Spleen (tissue), 11 donors: ENCODE measurements at regions not wholly inside any gene's neighbourhood (a gene's known extent, or its start where the extent isn't known, plus 50 kb on each side); places are given as distances from the start of the nearest gene placed in this dataset.

Experiments
- DNase-seq: peaks from one replicate; pipeline ENCODE4 v3.0.0-alpha.2; 2020
- H3K27ac ChIP-seq, 8 donors: fragments of 200-600 bp; sonication (generic) in 7 of 8; 1 replicate in 4 of 8; 2 replicates in 4 of 8; pipeline versions ENCODE4 v1.5.0 to v1.8.0; 2016 to 2021; ENCODE audit warnings: inconsistent platforms in 4 of 8, mild to moderate bottlenecking in 4 of 8, moderate library complexity in 1 of 8
- H3K27me3 ChIP-seq, 7 donors: fragments of 200-600 bp; sonication (generic) in 6 of 7; replicated peaks in 1 of 7; 1 replicate in 4 of 7; 2 replicates in 3 of 7; pipeline versions ENCODE4 v1.5.0 to v1.8.0; 2016 to 2021; ENCODE audit warnings: inconsistent platforms in 3 of 7, mild to moderate bottlenecking in 1 of 7
- H3K36me3 ChIP-seq, 6 donors: fragments of 200-600 bp; sonication (generic) in 5 of 6; 1 replicate in 4 of 6; 2 replicates in 2 of 6; pipeline versions ENCODE4 v1.5.0 to v1.8.0; 2016 to 2021; ENCODE audit warnings: inconsistent platforms in 2 of 6
- H3K4me1 ChIP-seq, 6 donors: fragments of 200-600 bp; sonication (generic) in 5 of 6; 1 replicate in 3 of 6; 2 replicates in 3 of 6; pipeline versions ENCODE4 v1.5.0 to v1.8.0; 2016 to 2021; ENCODE audit warnings: inconsistent platforms in 3 of 6
- H3K4me3 ChIP-seq, 8 donors: fragments of 200-600 bp; sonication (generic) in 7 of 8; 1 replicate in 4 of 8; 2 replicates in 4 of 8; pipeline versions ENCODE4 v1.5.0 to v1.8.0; 2016 to 2021; ENCODE audit warnings: inconsistent platforms in 4 of 8, mild to moderate bottlenecking in 4 of 8, moderate library complexity in 2 of 8
- H3K9me3 ChIP-seq, 8 donors: fragments of 200-600 bp; sonication (generic) in 7 of 8; 1 replicate in 4 of 8; 2 replicates in 4 of 8; pipeline versions ENCODE4 v1.5.0 to v1.8.0; 2016 to 2021; ENCODE audit warnings: inconsistent platforms in 4 of 8
- CTCF ChIP-seq, 11 experiments: fragments of 200-600 bp in 7 of 11; fragments of 450-650 bp in 4 of 11; sonication (generic) in 4 of 11; IDR thresholded peaks in 8 of 11; conservative IDR thresholded peaks in 3 of 11; 1 replicate in 7 of 11; 2 replicates in 4 of 11; pipeline versions ENCODE4 v1.4.0 to v1.8.0; 2016 to 2021; ENCODE audit warnings: antibody characterized with exemption in 11 of 11, inconsistent platforms in 4 of 11, mild to moderate bottlenecking in 1 of 11
- POLR2A ChIP-seq, 3 donors: fragments of 450-650 bp; IDR thresholded peaks; one replicate each; pipeline ENCODE4 v1.5.1; 2017; ENCODE audit warnings: antibody characterized with exemption in 3 of 3, mild to moderate bottlenecking in 1 of 3
- POLR2AphosphoS5 ChIP-seq, 3 donors: sonication (generic); formaldehyde crosslinking; IDR thresholded peaks; one replicate each; pipeline ENCODE4 v1.5.1; 2017; ENCODE audit warnings: antibody characterized with exemption in 3 of 3
- WGBS, 5 donors: extraction: QIAGEN DNeasy Blood & Tissue Kit in 3 of 5; methylation state at CpG; one replicate each; pipeline versions ENCODE4 v1.1.5 to v1.1.7; 2013 to 2018; 5-methylcytosine and 5-hydroxymethylcytosine counted together
- intact Hi-C: fragments of 100-400 bp; cut with DNase I; formaldehyde crosslinking; loops from one replicate; pipeline ENCODE4 v1.15.0; 2023; ENCODE audit warnings: low total_unique reads
- donor health status: healthy with polysubstance abuse.
- donor health status: DM: no; HTN: no; CAD: no; lungs with moderate emphysema.
- donor health status: DM: no; HTN: no; CAD: no.
- donor health status: Bipolar disorder and iron deficiency.
- donor health status: healthy.
- donor health status: DM: no; HTN: no; CAD: no.
- donor health status: DM: yes; HTN: yes; CAD: no.

- DNase-seq: no peak
- intact Hi-C loops: no loop called here
- TF ChIP-seq POLR2A (IDR thresholded peaks at IDR 0.05): no peak
- no peak for TF ChIP-seq POLR2AphosphoS5 (IDR thresholded peaks at IDR 0.05)
- TF ChIP-seq CTCF (IDR thresholded peaks at IDR 0.05 in 8 of 11, conservative IDR thresholded peaks at IDR 0.05 in 3 of 11): no peak
- peaks cover 0 to 4% (median 0%) of the 10 kb centered on the region in 8 donors for H3K9me3 ChIP-seq
- WGBS, 5 donors: 73 to 86% (median 78%) methylated on average over 3 of the region's 3 CpGs
- peaks cover 0 to 16% (median 0%) of the 10 kb centered on the region in 7 donors for H3K27me3 ChIP-seq
- peaks cover 0 to 6% (median 0%) of the 10 kb centered on the region in 6 donors for H3K4me1 ChIP-seq
- no peak overlapping the region for H3K27ac ChIP-seq
- no peaks in the 10 kb centered on the region for H3K36me3 ChIP-seq
- H3K4me3 ChIP-seq: no peak overlapping the region
Observed at GRCh38 chr5:176157656-176158055, 80.6 kb upstream of the SIMC1 start.

- WGBS, 5 donors: 80 to 89% (median 82%) methylated on average over 3 of the region's 3 CpGs
- H3K4me1 ChIP-seq: no peaks in the 10 kb centered on the region
- H3K27ac ChIP-seq: no peak overlapping the region
- intact Hi-C loops: no loop called here
- peaks cover 0 to 14% (median 0%) of the 10 kb centered on the region in 7 donors for H3K27me3 ChIP-seq
- no peak for DNase-seq
- no peaks in the 10 kb centered on the region for H3K36me3 ChIP-seq
- H3K9me3 ChIP-seq: peaks cover 0 to 4% (median 0%) of the 10 kb centered on the region in 8 donors
- H3K4me3 ChIP-seq: no peak overlapping the region
- TF ChIP-seq POLR2AphosphoS5 (IDR thresholded peaks at IDR 0.05) (no peak), CTCF (IDR thresholded peaks at IDR 0.05 in 8 of 11, conservative IDR thresholded peaks at IDR 0.05 in 3 of 11) (no peak), POLR2A (IDR thresholded peaks at IDR 0.05) (no peak)
Observed at GRCh38 chr5:176161431-176161830, 76.8 kb upstream of the SIMC1 start.

- Histone ChIP-seq H3K36me3 (no peaks in the 10 kb centered on the region), H3K27me3 (peaks cover 0 to 15% (median 0%) of the 10 kb centered on the region in 7 donors), H3K27ac (no peak overlapping the region), H3K4me3 (no peak overlapping the region), H3K4me1 (no peaks in the 10 kb centered on the region), H3K9me3 (peaks cover 0 to 4% (median 0%) of the 10 kb centered on the region in 8 donors)
- no peak for TF ChIP-seq POLR2A (IDR thresholded peaks at IDR 0.05)
- TF ChIP-seq CTCF (IDR thresholded peaks at IDR 0.05 in 8 of 11, conservative IDR thresholded peaks at IDR 0.05 in 3 of 11): no peak
- no peak for TF ChIP-seq POLR2AphosphoS5 (IDR thresholded peaks at IDR 0.05)
- WGBS, 5 donors: 72 to 89% (median 85%) methylated on average over 3 of the region's 3 CpGs
- DNase-seq: no peak
- intact Hi-C loops: no loop called here
Observed at GRCh38 chr5:176162198-176162597, 76.0 kb upstream of the SIMC1 start.

- 87 to 92% (median 87%) methylated on average over 4 of the region's 4 CpGs for WGBS, 5 donors
Observed at GRCh38 chr5:176162888-176163287, 75.3 kb upstream of the SIMC1 start.

More at GRCh38 chr5:176162888-176163287, 75.3 kb upstream of the SIMC1 start:
- H3K27ac ChIP-seq: no peak overlapping the region
- DNase-seq: no peak
- H3K4me3 ChIP-seq: no peak overlapping the region
- no peak for TF ChIP-seq POLR2AphosphoS5 (IDR thresholded peaks at IDR 0.05)
- TF ChIP-seq CTCF (IDR thresholded peaks at IDR 0.05 in 8 of 11, conservative IDR thresholded peaks at IDR 0.05 in 3 of 11): no peak
- no peak for TF ChIP-seq POLR2A (IDR thresholded peaks at IDR 0.05)
- no peaks in the 10 kb centered on the region for H3K4me1 ChIP-seq
- H3K36me3 ChIP-seq: no peaks in the 10 kb centered on the region
- H3K9me3 ChIP-seq: peaks cover 0 to 4% (median 0%) of the 10 kb centered on the region in 8 donors
- peaks cover 0 to 17% (median 0%) of the 10 kb centered on the region in 7 donors for H3K27me3 ChIP-seq
- intact Hi-C loops: no loop called here
